ENCODE measurements at regions not wholly inside any gene's neighbourhood (a gene's known extent, or its start where the extent isn't known, plus 50 kb on each side); places are given as distances from the start of the nearest gene placed in this dataset.

DNA sequence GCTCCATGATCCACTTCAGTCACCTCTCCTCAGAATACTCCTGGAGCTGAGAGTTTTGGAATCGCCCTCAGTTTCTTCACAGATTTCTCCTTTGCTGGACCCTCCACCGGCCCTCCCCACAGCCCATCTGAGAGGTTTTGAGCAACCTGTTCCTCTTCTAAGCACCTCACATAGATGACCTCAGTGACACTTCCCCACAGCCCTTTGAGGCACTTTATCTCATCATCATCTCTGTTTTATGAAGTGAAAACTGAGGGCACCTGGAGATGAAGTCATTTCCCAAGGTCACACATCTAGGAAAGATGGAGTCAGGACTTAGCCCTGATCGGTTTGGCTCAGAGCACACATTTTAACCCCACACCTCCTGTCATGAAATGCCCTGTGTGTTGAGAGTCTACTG is 76.8 kb upstream of the ZNF281 start:
- TF ChIP-seq, protein P1, sequence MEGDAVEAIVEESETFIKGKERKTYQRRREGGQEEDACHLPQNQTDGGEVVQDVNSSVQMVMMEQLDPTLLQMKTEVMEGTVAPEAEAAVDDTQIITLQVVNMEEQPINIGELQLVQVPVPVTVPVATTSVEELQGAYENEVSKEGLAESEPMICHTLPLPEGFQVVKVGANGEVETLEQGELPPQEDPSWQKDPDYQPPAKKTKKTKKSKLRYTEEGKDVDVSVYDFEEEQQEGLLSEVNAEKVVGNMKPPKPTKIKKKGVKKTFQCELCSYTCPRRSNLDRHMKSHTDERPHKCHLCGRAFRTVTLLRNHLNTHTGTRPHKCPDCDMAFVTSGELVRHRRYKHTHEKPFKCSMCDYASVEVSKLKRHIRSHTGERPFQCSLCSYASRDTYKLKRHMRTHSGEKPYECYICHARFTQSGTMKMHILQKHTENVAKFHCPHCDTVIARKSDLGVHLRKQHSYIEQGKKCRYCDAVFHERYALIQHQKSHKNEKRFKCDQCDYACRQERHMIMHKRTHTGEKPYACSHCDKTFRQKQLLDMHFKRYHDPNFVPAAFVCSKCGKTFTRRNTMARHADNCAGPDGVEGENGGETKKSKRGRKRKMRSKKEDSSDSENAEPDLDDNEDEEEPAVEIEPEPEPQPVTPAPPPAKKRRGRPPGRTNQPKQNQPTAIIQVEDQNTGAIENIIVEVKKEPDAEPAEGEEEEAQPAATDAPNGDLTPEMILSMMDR (conservative IDR thresholded peaks at IDR 0.05), result no peak
- TF ChIP-seq EZH2 (IDR thresholded peaks at IDR 0.05; ENCODE audit: low read depth), result no peak
